NCI-H187 treated with DMSO at 0.1 percent for 48 hours (cell line): ENCODE measurements at regions not wholly inside any gene's neighbourhood (a gene's known extent, or its start where the extent isn't known, plus 50 kb on each side); places are given as distances from the start of the nearest gene placed in this dataset.

Experiments used
- DNase-seq: peaks from one replicate; lab custom pipeline; 2025; lab: John Stamatoyannopoulos, UW

DNA sequence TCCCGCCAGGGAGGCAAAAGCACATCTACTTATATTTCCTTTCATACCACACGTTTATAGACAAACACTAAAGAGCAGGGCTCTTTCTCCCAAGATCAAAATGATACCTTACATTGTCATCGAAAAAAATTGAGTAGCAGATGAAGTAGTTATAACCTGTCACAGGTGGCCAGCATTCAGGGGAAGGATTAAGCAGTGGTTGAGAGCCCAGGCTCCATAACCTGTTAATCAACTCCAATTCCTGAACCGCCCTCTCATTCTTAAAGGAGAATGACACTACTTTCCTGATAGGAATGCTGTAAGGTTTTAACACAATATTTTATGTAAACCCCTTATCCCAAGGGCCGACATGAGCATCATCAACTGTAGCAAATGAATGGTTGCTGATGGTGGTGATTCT is 268.9 kb upstream of the KCNIP4 start:
- DNase-seq: no peak

DNA sequence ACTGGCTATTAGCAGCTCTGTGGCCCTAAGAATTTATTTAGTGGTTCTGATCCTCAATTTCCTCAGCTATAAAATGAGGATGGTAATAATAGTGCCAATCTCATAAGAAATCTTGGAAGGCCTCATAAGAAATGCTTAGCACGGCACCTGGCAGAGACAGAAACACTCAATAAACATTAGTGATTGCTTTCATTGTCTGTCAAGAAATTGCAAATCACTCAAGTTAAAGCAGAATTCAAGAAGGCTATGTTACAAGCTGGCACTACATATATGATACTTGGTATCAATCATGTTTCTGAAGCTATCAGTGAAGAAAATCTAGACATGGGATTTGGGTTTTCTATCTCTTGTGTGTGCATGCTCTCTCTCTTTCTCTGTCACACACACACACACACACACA is 267.7 kb upstream of the KCNIP4 start:
- no peak for DNase-seq

DNA sequence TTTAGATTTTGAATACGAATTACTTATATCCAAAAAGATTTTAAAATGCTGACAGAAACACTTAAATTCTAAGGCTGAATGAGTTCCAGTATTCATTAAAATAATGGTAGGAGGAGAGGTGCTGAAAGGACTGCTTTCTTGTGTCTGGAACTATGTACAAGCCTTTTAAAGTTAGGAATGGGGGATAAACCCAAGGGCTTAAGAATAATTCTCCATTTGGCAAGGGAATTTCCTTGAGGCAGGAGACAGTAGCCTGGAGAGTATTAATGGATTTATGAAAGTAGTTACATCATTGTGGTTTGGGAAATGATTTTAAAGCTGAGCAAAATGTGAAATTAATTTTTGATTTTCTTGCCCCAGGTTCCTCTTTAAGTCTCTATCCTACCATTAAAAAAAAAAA is 266.5 kb upstream of the KCNIP4 start:
- no peak for DNase-seq

DNA sequence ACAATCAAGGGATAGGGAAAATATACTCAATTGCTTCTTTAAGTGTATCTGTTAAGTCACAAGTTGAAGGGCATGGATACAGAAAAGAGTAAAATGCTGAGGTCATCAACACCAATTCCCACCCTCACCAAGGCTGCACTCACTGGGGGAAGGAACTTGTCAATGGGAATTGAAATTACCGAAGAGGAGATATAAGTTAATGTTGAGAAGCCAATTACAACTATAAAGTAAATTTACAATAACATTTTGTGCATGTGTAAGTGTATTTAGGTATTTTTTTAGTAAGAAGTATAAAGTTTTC is 255.1 kb upstream of the KCNIP4 start:
- DNase-seq: no peak

DNA sequence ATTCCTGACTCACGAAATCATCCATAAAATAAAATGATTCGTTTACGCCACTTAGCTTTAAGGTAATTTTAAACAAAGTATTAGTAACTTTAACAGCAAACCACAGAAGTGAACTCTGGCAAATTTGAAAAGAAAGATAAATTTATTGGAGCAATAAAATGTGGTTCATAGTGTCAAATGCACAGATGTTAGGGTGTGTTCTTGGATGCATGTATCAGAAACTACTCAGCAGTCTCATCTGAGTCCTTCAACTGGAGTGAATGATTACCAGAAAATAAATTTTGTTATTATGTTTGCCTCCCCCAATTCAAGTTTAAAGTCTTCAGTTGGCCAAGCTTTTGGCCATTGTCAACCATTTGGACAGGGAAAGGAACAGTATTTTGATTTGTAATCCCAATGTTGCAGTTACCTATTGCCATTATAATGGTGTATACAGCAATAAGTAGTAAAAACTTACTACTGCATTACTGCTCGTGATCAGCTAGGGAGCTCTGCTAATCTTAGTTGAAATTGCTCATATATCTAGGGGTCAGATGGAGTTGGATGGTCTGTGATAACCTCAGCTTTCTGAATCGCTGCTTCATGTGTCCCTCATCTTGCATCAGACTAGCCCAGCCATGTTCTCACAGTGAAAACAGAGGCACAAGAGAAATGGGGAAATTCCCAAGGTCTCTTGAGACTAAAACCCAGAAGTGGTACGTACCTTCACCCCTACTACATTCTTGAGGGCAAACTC is 254.6 kb upstream of the KCNIP4 start:
- DNase-seq: no peak

DNA sequence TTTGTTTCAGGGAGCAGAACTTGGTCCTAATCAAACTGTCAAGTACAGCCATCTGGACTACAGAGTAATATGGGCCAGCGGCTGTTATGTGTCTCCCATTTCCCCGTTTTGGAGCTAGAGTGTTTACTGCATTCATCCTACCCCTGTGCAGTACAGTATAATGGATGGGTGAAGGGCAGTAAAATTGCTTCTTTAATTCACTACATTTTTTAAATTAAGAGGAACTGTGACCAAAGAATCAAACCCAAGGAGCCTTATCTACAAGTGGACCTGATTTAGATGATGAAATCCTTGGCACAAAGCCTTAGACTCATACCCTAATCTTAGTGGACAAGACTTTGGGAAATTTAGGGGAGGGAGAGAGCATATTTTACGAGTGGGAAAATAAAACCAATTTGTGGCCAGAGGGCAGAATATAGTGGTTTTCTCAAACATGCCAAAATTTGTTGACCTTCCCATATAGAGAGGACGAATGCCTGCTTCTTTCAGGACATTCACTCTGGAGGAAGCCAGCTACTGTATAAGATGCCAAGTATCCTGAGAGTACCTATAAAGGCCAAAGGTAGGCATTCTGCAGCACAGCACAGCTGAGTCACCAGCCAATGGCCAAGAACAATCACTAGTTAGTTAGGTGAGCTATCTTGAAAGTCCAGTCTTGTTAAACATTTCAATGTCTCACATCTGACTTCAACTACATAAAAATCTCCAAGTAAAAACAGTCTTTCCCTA is 253.8 kb upstream of the KCNIP4 start:
- DNase-seq: no peak

DNA sequence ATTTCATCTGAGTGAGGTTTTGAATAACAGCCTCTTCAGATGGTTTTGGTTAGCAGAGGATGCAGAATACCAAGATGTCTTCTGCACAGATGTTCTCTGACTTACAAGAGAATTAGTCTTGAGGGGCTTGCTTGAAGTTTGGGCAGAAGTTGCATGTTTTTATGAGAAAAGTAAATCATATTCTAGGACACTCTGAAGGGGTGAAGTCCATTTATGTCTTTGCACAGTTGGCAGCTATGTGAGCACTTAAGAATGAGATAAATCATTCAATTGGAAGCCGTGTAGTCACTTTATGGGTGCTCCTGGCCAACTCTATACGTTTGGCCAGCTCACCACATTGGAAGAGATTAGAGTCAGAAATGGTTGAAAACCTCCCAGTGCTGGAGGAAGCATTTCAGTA is 252.7 kb upstream of the KCNIP4 start:
- DNase-seq: no peak

DNA sequence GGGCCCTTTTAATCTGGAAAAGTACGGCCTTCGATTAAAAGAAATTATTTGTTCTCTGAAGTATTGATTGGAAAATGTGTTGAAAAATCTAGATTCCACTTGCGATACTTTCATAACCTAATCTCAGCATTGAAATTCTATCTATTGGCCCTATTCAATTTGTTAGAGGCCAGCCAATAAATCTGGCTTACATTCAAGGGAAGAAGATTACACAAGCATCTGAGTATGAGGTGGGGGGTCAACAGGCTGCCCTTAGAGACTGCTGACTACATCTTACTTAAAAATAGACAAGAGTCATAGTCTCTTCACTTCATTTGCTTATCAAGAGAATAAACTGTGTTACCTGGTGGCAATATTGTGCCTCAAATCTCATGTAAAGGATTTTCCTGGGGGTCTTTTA is 248.0 kb upstream of the KCNIP4 start:
- DNase-seq: no peak

DNA sequence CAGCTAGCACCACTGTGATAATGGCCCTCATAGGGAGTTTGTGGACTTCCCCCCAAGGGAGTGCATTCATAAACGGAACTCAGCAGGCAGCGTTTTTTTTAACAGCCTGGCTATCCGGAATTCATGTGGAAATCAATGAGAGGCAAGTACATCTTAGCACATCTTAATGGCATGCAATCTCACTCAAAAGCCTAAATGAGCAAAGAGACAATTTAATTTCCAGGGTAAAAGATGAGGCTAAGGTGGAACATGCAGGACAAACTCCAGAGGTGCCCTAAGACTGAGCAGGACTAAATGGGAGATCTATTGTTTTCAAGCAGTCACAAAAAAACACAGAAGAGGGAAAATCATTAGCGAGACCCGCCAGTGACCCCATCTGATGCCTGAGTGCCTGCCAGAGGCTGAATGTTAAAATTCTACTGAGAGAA is 243.5 kb upstream of the KCNIP4 start:
- DNase-seq: no peak

DNA sequence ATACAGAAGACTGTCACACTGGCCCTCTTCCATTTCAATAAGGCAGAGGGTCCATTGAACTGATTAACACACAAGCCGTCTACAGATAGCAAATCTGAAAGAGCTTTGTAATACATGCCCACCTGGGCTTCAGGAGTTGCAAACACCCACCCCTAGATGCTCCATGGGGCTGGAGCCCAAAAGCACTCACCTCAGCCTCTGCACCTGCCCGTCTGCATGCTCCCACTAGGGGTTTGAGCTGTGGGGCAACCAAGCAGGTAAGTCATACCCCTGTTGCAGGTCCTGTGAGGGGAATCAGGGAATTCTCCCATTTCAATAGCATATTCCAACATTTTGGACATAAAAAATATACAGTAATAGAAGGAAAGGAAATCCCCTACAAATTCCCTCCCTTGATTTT is 243.0 kb upstream of the KCNIP4 start:
- no peak for DNase-seq

DNA sequence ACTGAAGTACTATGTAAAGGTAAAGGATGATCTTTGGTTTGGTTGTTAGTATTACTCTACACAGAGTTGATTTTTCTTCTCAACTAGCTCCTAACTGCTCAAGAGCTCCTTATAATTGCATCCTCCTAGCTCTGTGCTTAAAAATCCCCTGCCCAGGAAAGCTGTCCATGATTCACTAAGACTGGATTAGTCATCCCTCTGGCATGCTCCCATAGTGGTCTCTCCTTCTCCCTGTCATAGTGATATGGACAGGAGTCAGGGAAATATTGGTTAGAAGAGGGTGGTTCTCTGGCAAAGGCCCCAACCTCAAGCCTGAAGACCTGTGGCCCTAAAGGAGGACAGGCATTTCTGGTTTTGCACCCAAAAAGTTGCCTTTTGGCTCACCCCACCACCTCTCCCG is 242.3 kb upstream of the KCNIP4 start:
- no peak for DNase-seq

DNA sequence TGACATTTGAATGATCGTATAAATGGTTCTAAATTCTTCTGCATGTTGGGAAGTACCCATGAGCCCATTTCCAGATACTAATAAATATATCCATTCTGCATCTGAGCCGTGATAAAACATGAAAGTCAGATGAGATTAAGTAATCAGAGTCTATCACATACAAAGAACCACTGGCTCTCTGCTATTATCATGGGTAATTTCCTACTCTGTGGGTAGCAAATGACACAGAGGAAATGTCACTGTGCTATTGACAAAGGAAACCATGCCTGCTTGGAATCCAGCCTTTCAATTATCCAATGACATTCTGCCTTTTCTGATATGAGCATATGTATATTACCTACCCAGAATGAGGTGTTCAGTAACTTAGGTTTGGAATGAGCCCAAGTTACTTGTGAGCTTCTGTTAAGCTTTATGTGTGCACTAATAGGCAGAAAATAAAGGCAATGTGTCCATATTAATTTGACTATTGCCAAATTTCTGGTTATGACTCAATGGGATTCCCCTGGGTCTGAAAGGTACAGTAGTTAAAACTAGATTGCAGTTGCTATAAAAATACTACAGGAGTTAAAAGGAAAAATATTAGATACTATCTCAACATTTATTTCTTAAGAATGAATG is 238.7 kb upstream of the KCNIP4 start:
- DNase-seq: no peak

DNA sequence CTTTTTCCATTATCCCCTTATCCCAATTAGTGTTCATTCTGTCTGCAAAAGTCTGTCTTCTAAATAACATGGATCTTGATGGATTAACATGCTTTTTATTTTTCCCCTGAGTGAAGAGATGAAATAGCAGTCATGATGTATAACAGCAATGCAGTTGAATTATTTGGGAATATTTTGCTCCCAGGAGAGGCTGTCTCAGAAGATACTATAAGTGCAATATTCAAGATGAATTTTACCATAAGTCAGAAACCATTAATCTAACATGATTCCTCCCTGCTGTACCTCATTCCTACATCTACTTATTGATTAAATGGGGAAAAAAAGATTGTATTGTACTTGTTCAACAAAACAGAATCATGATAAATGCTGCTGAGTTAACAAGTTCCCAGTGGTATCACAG is 233.2 kb upstream of the KCNIP4 start:
- no peak for DNase-seq

DNA sequence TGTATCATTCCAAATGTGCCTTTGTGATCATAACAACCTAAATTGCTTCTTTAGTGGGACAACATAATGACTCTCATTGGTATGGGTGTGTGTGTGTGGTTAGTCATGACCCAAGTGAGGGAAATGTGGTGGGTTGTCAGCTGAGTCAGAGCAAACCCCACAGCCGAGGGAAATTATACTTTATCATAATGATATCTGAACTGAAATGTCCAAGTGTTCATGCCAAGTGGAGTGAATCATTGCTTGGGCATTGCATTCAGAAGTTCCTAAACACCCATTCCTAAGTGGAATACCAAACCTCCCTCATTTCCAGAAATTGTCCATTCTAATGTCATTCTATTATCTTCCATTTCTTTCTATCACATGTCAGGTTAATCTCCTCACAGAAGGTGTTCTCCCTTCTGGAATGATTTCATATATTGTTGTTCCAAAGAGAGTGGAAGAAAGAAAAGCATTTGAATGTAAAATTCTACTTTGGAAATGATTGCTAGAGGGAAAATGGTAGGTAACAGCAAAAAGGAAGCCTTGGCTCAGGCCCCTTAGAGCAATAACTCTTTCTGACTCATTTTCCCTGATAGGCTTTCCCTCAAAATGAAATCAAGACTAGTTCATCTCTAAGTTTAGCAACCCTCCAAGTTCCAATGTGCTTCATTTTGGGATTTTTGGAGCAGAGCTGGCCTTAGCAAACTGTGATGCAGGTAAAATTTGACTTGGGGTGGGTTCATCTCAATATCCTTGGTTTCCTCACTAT is 230.7 kb upstream of the KCNIP4 start:
- no peak for DNase-seq

DNA sequence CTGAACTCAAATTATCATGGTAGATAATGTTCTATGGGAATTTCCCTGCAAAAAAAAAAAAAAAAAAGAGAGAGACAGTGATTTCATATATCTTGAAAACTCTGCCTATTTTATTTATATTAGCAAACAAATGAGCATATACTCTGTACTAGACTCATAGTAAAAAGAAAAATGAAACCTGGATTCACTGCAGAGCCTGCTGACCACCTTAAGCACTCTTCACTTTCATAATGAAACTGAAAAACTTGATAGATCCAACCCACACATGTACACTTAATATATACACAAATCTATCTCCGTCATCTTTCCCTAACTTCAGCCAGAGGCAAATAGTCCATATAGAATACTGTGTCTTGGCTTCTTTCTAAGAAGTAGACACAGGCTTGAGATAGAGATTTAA is 226.1 kb upstream of the KCNIP4 start:
- DNase-seq: no peak

DNA sequence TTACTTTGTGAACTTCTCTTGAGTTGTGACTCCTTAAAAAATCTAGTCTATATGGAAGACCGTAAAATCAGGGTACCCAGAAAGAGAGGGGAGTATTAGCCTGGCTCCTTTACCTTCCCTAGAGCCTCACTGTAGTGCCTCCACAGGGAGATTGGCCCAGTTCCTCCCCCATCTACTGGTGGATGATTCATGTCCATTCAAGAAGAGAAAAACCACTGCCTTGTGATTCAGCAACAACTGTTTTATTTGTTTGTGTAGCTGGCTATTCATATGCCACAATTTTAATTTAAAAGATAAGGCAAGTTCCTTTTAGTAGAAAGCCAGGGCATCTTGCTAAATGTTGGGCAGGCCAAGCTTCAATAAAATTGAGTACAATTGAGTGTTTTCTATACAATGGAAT is 221.8 kb upstream of the KCNIP4 start:
- DNase-seq: no peak

DNA sequence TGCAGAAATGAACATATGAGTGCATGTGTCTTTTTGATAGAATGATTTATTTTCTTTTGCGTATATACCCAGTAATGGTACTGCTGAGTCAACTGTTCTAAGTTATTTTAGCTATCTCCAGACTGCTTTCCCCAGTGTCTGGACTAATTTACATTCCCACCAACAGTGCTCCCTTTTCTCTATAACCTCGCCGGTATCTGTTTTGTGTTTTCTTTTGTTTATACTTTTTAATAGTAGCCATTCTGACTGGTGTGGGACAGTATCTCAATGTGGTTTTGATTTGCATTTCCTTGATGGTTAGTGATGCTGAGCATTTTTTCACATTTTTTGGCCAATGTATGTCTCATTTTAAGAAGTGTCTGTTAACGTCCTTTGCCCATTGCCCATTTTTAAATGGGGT is 218.6 kb upstream of the KCNIP4 start:
- no peak for DNase-seq

DNA sequence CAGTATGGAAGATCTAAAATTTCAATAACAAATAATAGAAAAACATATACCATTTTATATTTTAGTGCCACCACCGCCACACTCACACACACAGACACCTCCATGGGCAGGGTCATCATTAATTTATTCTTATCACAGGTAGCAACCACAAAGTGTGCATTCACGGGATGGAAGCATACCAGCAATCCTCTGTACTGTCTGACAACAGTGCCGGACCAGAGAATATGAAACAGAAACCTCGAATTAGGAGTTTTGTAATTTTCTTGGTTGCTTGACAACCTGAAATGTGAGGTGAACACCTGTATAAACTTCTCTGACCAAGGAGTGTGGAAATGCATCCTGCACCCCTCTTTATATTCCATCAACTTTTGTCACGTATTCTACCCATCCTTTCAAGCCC is 213.9 kb upstream of the KCNIP4 start:
- no peak for DNase-seq

DNA sequence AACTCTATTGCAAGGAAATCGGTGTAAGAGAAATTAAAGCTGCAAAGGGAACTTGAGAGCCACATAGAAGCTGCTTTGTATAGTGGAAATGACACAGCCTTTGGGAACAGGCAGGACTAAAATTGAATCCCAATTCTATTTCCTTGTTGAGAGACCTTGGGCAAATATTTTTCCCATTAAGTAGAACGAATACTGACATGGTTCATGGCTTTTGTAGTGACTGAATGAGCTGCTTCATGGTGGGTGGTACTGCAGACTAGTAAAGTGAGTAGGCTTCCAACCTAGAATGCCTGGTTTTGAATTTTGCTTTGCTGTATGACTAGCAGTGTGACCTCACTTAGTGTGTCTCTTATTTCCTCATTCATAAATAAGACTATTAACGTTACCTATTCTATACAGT is 182.2 kb upstream of the KCNIP4 start:
- DNase-seq: no peak

DNA sequence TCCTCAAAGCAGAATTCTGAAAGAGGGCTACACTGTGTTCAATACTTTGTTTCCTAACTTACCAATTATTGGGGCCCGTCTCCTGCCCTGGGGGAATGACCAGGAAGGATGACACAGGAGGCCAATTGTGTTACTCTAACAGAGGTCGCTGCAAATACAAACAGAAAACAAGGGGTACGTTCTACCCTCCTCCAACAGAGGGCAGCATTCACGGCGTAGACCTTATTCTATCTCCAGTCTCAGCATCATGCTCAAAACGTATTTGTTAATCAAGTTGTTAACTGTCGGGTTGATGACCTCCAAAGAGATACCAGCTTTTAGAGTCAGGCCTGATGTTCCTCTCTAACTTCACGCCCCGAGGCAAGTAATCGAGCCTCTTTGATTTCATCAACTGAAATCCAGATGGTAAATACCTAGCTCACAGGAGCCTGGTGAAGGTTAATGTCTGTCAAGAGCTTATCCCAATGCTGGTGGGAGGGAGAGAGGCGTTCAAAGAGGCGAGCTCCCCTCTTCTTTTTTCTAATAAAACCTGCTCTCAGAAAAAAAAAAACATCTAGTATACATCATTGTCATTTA is 181.0 kb upstream of the KCNIP4 start:
- DNase-seq: peak; percentile 7

DNA sequence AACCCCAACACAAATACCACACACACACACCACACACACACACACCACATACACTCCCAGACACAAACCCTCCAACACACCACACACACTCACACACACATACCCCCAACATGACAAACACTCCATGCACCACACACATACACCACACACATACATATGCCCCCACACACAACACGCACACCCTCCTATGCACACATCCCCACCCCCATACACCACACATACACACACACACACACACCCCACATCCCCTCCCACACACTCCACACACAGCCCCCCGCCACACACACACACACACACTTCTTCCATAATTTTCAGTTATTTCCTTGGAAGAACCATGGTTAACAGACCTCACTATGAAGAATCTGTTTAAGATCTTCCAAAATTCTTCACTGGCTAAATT is 173.5 kb upstream of the KCNIP4 start:
- no peak for DNase-seq

DNA sequence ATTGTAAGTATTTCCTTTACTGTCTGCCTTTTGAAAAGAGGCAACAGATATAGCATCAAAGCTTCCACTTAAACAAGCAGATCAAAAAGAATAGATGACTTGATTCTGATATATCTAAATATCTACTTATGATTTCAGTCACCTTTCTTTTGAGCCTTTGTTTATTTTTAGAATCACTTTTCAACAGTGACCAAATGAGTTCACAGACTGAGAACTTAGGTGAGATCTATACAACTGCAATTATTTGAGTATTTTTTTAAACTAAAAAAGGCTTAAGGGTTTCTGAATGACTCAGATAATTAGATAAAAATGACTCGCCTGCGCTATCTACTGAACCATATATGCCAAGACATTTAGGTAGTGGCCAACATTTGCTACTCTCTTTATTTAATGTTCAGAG is 166.7 kb upstream of the KCNIP4 start:
- no peak for DNase-seq

DNA sequence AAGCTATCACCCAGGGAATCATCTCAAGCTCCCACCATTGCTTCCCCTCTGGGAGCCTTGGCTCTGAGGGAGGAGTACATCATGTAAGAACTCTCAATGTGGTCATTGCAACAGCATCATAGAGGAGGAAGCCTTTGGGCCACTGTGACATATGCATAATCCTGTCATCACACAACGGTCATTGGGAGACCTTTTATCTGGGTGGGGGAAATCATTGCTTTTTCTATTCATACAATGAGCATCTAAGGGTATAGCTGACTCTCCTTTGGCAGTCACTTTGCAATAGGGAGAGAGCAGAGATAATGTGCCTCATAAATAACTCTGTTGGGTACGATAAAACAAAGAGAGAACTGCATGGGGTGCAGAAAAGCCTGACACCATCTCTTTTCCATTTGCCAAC is 155.2 kb upstream of the KCNIP4 start:
- DNase-seq: no peak
